ENCODE measurements at regions not wholly inside any gene's neighbourhood (a gene's known extent, or its start where the extent isn't known, plus 50 kb on each side); places are given as distances from the start of the nearest gene placed in this dataset.

DNA sequence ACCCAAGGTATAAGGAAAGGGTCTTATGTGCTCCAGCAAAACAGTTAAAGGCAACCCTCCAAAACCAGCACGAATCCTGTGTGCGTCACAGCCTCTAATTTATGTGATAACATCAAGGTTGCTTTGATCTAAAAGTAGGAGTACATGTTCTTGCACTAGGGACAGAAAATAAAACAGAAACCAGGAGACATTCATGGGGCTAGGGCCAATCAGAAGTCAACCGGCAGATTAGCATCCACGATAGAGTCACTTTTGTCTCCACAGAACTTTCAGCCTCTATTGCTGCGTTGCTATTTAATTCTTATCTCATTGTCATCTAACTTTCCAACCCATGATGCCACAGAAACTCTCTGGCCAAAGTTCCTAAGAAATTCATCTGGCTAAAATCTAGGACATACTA, 178.8 kb upstream of the PTCHD4 start:
- intact Hi-C loops (cut with DNase I) = no loop called here

DNA sequence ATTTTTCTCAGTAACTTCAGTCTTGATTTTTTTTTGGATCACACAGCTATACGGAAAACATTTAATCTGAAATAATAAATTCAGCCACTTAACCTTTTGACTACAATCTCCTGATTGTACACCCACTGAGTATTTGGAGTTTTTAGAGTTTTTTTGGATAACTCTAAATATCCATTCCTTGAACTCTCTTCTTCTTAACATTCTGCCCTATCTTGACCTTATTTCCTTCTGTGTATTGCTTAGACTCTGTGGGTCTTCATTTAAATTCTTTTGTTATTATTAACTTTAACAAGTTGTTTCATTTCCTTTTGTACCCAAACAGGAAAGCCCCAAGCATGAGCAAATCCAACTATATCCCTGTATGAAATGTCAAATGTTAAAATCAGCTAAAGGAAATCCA, 170.2 kb upstream of the PTCHD4 start:
- intact Hi-C loops (cut with DNase I) = no loop called here
- 50 to 61% (median 55%) methylated on average over 1 of the region's 1 CpG for WGBS, 4 donors
- H3K27ac ChIP-seq = no peak overlapping the region
- no peaks in the 10 kb centered on the region for H3K27me3 ChIP-seq
- DNase-seq (no peak), ATAC-seq (no peak)
- H3K9me3 ChIP-seq = peaks cover 0 to 15% (median 0%) of the 10 kb centered on the region in 12 donors
- TF ChIP-seq, protein P1, sequence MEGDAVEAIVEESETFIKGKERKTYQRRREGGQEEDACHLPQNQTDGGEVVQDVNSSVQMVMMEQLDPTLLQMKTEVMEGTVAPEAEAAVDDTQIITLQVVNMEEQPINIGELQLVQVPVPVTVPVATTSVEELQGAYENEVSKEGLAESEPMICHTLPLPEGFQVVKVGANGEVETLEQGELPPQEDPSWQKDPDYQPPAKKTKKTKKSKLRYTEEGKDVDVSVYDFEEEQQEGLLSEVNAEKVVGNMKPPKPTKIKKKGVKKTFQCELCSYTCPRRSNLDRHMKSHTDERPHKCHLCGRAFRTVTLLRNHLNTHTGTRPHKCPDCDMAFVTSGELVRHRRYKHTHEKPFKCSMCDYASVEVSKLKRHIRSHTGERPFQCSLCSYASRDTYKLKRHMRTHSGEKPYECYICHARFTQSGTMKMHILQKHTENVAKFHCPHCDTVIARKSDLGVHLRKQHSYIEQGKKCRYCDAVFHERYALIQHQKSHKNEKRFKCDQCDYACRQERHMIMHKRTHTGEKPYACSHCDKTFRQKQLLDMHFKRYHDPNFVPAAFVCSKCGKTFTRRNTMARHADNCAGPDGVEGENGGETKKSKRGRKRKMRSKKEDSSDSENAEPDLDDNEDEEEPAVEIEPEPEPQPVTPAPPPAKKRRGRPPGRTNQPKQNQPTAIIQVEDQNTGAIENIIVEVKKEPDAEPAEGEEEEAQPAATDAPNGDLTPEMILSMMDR (IDR thresholded peaks at IDR 0.05) = no peak
- TF ChIP-seq POLR2A (IDR thresholded peaks at IDR 0.05) = no peak
- H3K36me3 ChIP-seq = no peaks in the 10 kb centered on the region
- H3K4me3 ChIP-seq = no peak overlapping the region
- H3K4me1 ChIP-seq = no peaks in the 10 kb centered on the region

More for the DNA sequence above, 178.8 kb upstream of the PTCHD4 start:
- Histone ChIP-seq H3K36me3 (no peaks in the 10 kb centered on the region), H3K9me3 (peaks cover 0 to 26% (median 1%) of the 10 kb centered on the region in 12 donors), H3K27ac (no peak overlapping the region), H3K4me3 (no peak overlapping the region), H3K27me3 (no peaks in the 10 kb centered on the region), H3K4me1 (no peaks in the 10 kb centered on the region)
- DNase-seq = no peak
- 76 to 81% (median 80%) methylated on average over 5 of the region's 5 CpGs for WGBS, 4 donors
- no peak for ATAC-seq
- TF ChIP-seq POLR2A (IDR thresholded peaks at IDR 0.05) = no peak
- TF ChIP-seq, protein P1 (IDR thresholded peaks at IDR 0.05) = no peak

DNA sequence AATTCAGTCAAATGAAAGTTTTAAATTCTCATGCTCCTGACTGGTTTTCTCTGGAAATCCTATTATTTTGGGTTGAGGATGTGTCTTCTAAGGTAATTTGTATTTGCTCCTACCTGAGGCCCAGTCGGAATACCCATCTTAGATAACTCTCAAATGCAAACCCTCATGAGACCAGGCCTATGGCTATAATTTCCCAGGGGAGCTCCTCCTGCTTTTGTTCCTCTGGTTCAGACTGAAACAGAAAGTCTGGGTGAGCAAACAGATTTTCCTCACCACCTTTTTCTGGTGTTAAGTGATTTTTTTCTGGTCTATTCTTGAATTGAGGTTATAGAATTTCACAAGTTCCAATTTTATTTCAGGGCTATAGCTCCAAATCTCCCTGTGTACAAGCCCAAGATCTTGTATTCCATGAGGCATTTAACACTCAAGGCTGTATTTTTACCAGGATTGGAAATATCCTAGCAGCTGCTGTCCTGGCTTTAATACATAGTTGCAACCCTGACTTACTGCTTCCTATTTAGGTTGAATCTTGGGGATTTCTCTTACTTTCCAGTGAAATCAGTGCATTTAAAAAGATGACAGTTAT, 169.1 kb upstream of the PTCHD4 start:
- Histone ChIP-seq H3K4me3 (no peak overlapping the region), H3K27me3 (no peaks in the 10 kb centered on the region), H3K36me3 (no peaks in the 10 kb centered on the region), H3K9me3 (peaks cover 0 to 5% (median 0%) of the 10 kb centered on the region in 12 donors), H3K27ac (no peak overlapping the region), H3K4me1 (no peaks in the 10 kb centered on the region)
- DNase-seq = no peak
- TF ChIP-seq POLR2A (IDR thresholded peaks at IDR 0.05) = no peak
- TF ChIP-seq, protein P1 (IDR thresholded peaks at IDR 0.05) = no peak
- intact Hi-C loops (cut with DNase I) = no loop called here
- WGBS, 4 donors = 58 to 66% (median 62%) methylated on average over 1 of the region's 1 CpG
- ATAC-seq = no peak

DNA sequence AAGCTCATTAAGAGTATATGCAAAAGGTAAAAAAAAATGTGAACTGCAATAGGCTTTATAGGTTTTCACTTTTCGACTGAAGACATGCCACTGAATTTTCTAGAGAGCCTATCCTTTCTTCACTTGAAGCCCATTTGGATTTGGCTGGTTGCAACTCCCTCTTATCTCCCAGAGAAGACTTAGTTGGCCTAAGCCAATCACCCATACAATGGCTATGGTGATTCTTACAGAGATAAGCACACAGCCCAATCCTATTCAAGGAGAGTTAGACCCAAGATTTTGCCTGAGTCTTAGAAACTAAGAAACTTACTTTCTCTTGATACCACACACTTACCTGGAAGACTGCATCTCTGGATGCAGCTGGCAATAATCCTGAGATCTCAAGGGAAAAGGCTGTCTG, 167.3 kb upstream of the PTCHD4 start:
- TF ChIP-seq POLR2A (IDR thresholded peaks at IDR 0.05) = no peak
- TF ChIP-seq, protein P1 (IDR thresholded peaks at IDR 0.05) = no peak
- no peaks in the 10 kb centered on the region for H3K4me1 ChIP-seq
- ATAC-seq (no peak), DNase-seq (no peak)
- no peaks in the 10 kb centered on the region for H3K27me3 ChIP-seq
- no peaks in the 10 kb centered on the region for H3K36me3 ChIP-seq
- H3K27ac ChIP-seq = no peak overlapping the region
- intact Hi-C loops (cut with DNase I) = no loop called here
- 76 to 91% (median 86%) methylated on average over 1 of the region's 1 CpG for WGBS, 4 donors
- H3K9me3 ChIP-seq = no peaks in the 10 kb centered on the region
- no peak overlapping the region for H3K4me3 ChIP-seq
